ENCODE measurements at regions not wholly inside any gene's neighbourhood (a gene's known extent, or its start where the extent isn't known, plus 50 kb on each side); places are given as distances from the start of the nearest gene placed in this dataset.

GRCh38 chr13:88761145-88761544 lies 1090.0 kb downstream of the SLITRK5 start:
- 82% methylated on average over 4 of the region's 4 CpGs for WGBS
- DNase-seq (ENCODE audit: low spot score), result no peak
- H3K4me1 ChIP-seq (replicated peaks), result no peaks in the 10 kb centered on the region
- intact Hi-C loops (cut with DNase I), result no loop called here
- H3K27ac ChIP-seq, result no peak overlapping the region
- H3K9me3 ChIP-seq, result no peaks in the 10 kb centered on the region
- no peaks in the 10 kb centered on the region for H3K36me3 ChIP-seq
- no peaks in the 10 kb centered on the region for H3K27me3 ChIP-seq (replicated peaks; ENCODE audit: insufficient read depth)
- no peak overlapping the region for H3K4me3 ChIP-seq
- TF ChIP-seq POLR2AphosphoS5 (IDR thresholded peaks at IDR 0.05) (no peak), POLR2A (IDR thresholded peaks at IDR 0.05) (no peak), CTCF (IDR thresholded peaks at IDR 0.05) (no peak)

DNA sequence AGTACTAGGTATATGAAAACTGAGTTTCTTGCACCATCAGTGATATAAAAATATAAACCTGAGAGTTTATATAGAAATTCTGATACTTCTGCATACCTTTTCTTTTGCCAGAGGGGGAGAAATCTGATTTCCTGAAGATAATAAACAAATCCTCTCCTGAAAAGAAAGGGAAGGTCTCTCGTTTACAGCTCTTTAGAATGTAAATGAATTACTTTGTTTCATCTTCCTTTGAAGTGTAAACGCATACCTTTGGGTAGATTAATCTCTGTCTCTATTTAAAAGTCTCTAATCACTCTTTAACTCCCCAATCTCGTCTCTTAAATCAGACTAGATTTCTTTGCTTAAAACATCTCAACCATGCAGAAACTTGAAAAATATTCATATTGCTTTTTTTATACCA lies 1092.9 kb downstream of the SLITRK5 start:
- no peaks in the 10 kb centered on the region for H3K36me3 ChIP-seq
- 14% methylated on average over 3 of the region's 3 CpGs for WGBS
- intact Hi-C loops (cut with DNase I), result no loop called here

GRCh38 chr13:88800505-88800904 lies 1129.3 kb downstream of the SLITRK5 start:
- H3K9me3 ChIP-seq, result no peaks in the 10 kb centered on the region
- DNase-seq (ENCODE audit: low spot score), result no peak
- H3K27me3 ChIP-seq (replicated peaks; ENCODE audit: insufficient read depth), result no peaks in the 10 kb centered on the region
- H3K27ac ChIP-seq, result no peak overlapping the region
- intact Hi-C loops (cut with DNase I), result no loop called here
- no peak for TF ChIP-seq CTCF (IDR thresholded peaks at IDR 0.05)
- no peak for TF ChIP-seq POLR2A (IDR thresholded peaks at IDR 0.05)
- no peak for TF ChIP-seq POLR2AphosphoS5 (IDR thresholded peaks at IDR 0.05)
- 74% methylated on average over 1 of the region's 1 CpG for WGBS
- no peaks in the 10 kb centered on the region for H3K36me3 ChIP-seq
- H3K4me3 ChIP-seq, result no peak overlapping the region
- no peaks in the 10 kb centered on the region for H3K4me1 ChIP-seq (replicated peaks)

More for the DNA sequence above, 1092.9 kb downstream of the SLITRK5 start:
- Histone ChIP-seq H3K4me1 (replicated peaks) (no peaks in the 10 kb centered on the region), H3K27me3 (replicated peaks; ENCODE audit: insufficient read depth) (no peaks in the 10 kb centered on the region), H3K27ac (no peak overlapping the region), H3K9me3 (no peaks in the 10 kb centered on the region), H3K4me3 (no peak overlapping the region)
- TF ChIP-seq CTCF (IDR thresholded peaks at IDR 0.05) (no peak), POLR2A (IDR thresholded peaks at IDR 0.05) (no peak), POLR2AphosphoS5 (IDR thresholded peaks at IDR 0.05) (no peak)
- DNase-seq (ENCODE audit: low spot score), result no peak

DNA sequence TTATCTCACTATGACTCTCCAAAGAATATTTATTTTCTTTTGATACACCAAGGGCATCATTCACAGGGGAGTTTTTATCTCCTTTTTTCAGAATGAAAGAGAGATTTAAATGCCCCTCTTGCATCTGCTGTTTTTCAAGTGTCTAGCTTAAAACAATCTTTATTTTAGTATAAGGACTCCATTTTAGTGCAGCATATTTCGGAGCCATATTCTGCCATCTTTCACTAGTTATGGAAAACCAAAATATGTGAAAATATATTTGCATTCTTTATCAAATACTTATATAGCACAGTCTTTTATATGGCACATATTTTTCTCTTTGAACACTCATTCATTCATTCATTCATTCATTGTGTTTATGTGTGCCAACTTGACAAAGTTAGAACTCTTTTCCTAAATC lies 1130.2 kb downstream of the SLITRK5 start:
- H3K4me1 ChIP-seq (replicated peaks), result no peaks in the 10 kb centered on the region
- H3K9me3 ChIP-seq, result no peaks in the 10 kb centered on the region
- 90% methylated on average over 1 of the region's 1 CpG for WGBS
- no peaks in the 10 kb centered on the region for H3K36me3 ChIP-seq
- H3K27ac ChIP-seq, result no peak overlapping the region
- intact Hi-C loops (cut with DNase I), result no loop called here
- DNase-seq (ENCODE audit: low spot score), result no peak
- no peak for TF ChIP-seq POLR2AphosphoS5 (IDR thresholded peaks at IDR 0.05)
- no peak for TF ChIP-seq POLR2A (IDR thresholded peaks at IDR 0.05)
- H3K27me3 ChIP-seq (replicated peaks; ENCODE audit: insufficient read depth), result no peaks in the 10 kb centered on the region
- no peak overlapping the region for H3K4me3 ChIP-seq

- WGBS, result 69% methylated on average over 2 of the region's 2 CpGs
- no peak for TF ChIP-seq CTCF (IDR thresholded peaks at IDR 0.05)
- TF ChIP-seq POLR2AphosphoS5 (IDR thresholded peaks at IDR 0.05), result no peak
- no peak for TF ChIP-seq POLR2A (IDR thresholded peaks at IDR 0.05)
- Histone ChIP-seq H3K27ac (no peak overlapping the region), H3K4me1 (replicated peaks) (no peaks in the 10 kb centered on the region), H3K27me3 (replicated peaks; ENCODE audit: insufficient read depth) (no peaks in the 10 kb centered on the region), H3K36me3 (no peaks in the 10 kb centered on the region), H3K4me3 (no peak overlapping the region), H3K9me3 (no peaks in the 10 kb centered on the region)
- no peak for DNase-seq (ENCODE audit: low spot score)
- intact Hi-C loops (cut with DNase I), result no loop called here
Observed at GRCh38 chr13:88802886-88803285, 1131.7 kb downstream of the SLITRK5 start.

All from prostate gland (tissue), 2 donors.